ENCODE measurements at regions not wholly inside any gene's neighbourhood (a gene's known extent, or its start where the extent isn't known, plus 50 kb on each side); places are given as distances from the start of the nearest gene placed in this dataset.

DNA sequence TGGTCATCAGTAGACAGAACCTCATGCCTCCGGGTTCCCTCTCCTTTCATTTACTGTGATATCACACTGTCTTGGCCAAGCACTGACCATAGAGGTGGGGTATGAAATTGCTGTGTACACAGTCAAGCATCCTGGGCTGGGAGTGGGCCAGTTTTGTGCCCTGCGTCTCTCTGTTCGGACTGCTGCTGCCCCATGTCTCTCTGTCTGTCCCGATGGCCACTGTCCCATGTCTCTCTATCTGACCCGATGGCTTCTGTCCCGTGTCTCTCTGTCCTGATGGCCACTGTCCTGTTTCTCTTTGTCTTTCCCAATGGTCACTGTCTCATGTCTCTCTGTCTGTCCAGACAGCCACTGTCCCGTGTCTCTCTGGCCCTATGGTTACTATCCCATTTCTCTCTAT is 164.9 kb downstream of the ARL4C start:
- no peaks in the 10 kb centered on the region for H3K36me3 ChIP-seq (ENCODE audit: insufficient read depth, low read length)
- H3K4me3 ChIP-seq (ENCODE audit: low read depth, low read length, poor library complexity, severe bottlenecking), result no peak overlapping the region
- TF ChIP-seq, protein P1, sequence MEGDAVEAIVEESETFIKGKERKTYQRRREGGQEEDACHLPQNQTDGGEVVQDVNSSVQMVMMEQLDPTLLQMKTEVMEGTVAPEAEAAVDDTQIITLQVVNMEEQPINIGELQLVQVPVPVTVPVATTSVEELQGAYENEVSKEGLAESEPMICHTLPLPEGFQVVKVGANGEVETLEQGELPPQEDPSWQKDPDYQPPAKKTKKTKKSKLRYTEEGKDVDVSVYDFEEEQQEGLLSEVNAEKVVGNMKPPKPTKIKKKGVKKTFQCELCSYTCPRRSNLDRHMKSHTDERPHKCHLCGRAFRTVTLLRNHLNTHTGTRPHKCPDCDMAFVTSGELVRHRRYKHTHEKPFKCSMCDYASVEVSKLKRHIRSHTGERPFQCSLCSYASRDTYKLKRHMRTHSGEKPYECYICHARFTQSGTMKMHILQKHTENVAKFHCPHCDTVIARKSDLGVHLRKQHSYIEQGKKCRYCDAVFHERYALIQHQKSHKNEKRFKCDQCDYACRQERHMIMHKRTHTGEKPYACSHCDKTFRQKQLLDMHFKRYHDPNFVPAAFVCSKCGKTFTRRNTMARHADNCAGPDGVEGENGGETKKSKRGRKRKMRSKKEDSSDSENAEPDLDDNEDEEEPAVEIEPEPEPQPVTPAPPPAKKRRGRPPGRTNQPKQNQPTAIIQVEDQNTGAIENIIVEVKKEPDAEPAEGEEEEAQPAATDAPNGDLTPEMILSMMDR (IDR thresholded peaks at IDR 0.05; ENCODE audit: low read length), result no peak
- TF ChIP-seq EZH2 (IDR thresholded peaks at IDR 0.05; ENCODE audit: borderline replicate concordance, low read length), result no peak
- no peaks in the 10 kb centered on the region for H3K9me2 ChIP-seq (ENCODE audit: low read depth, low read length)
- no peaks in the 10 kb centered on the region for H4K20me1 ChIP-seq (ENCODE audit: insufficient read depth, low read length)
- no peaks in the 10 kb centered on the region for H3F3A ChIP-seq (ENCODE audit: insufficient read depth, low read length)
- H3K4me1 ChIP-seq (ENCODE audit: insufficient read depth, low read length, severe bottlenecking), result no peaks in the 10 kb centered on the region
- no peak overlapping the region for H2AFZ ChIP-seq (ENCODE audit: low read length)
- no peaks in the 10 kb centered on the region for H3K79me2 ChIP-seq (ENCODE audit: insufficient read depth, low read length)
- H3K4me2 ChIP-seq (ENCODE audit: low read length), result no peak overlapping the region
- H3K9ac ChIP-seq (ENCODE audit: low read length), result no peak overlapping the region
- no peaks in the 10 kb centered on the region for H3K27me3 ChIP-seq (ENCODE audit: insufficient read depth, low read length)
- H3K27ac ChIP-seq (ENCODE audit: low read depth, low read length, poor library complexity, severe bottlenecking), result no peak overlapping the region
- no peaks in the 10 kb centered on the region for H3K9me3 ChIP-seq (ENCODE audit: low read length)

DNA sequence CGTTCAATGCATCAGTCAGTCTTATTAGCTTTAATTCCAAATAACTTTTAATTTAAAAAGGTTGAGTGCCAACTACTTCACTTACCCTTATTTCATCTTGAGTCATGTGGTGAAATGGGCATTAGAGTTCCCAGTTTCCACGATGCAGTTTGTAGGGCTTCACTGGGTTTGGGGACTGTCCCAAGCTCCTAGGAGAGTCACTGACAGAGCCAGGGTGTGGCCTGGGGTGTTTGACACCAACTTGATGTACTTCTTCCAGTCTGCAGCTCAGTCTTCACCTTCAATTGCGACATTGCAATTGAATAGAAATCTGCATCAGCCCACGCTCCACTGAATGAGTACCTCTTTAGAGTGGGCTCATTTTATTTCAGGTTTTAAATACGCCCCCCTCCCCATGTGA is 165.3 kb downstream of the ARL4C start:
- no peaks in the 10 kb centered on the region for H3K4me1 ChIP-seq (ENCODE audit: insufficient read depth, low read length, severe bottlenecking)
- no peak overlapping the region for H2AFZ ChIP-seq (ENCODE audit: low read length)
- no peaks in the 10 kb centered on the region for H3K27me3 ChIP-seq (ENCODE audit: insufficient read depth, low read length)
- H3K4me2 ChIP-seq (ENCODE audit: low read length), result no peak overlapping the region
- no peak overlapping the region for H3K27ac ChIP-seq (ENCODE audit: low read depth, low read length, poor library complexity, severe bottlenecking)
- no peaks in the 10 kb centered on the region for H3K9me2 ChIP-seq (ENCODE audit: low read depth, low read length)
- H3F3A ChIP-seq (ENCODE audit: insufficient read depth, low read length), result no peaks in the 10 kb centered on the region
- H3K79me2 ChIP-seq (ENCODE audit: insufficient read depth, low read length), result no peaks in the 10 kb centered on the region
- H3K36me3 ChIP-seq (ENCODE audit: insufficient read depth, low read length), result no peaks in the 10 kb centered on the region
- no peaks in the 10 kb centered on the region for H4K20me1 ChIP-seq (ENCODE audit: insufficient read depth, low read length)
- H3K4me3 ChIP-seq (ENCODE audit: low read depth, low read length, poor library complexity, severe bottlenecking), result no peak overlapping the region
- no peak overlapping the region for H3K9ac ChIP-seq (ENCODE audit: low read length)
- TF ChIP-seq, protein P1 (IDR thresholded peaks at IDR 0.05; ENCODE audit: low read length), result no peak
- TF ChIP-seq EZH2 (IDR thresholded peaks at IDR 0.05; ENCODE audit: borderline replicate concordance, low read length), result no peak
- H3K9me3 ChIP-seq (ENCODE audit: low read length), result no peaks in the 10 kb centered on the region

DNA sequence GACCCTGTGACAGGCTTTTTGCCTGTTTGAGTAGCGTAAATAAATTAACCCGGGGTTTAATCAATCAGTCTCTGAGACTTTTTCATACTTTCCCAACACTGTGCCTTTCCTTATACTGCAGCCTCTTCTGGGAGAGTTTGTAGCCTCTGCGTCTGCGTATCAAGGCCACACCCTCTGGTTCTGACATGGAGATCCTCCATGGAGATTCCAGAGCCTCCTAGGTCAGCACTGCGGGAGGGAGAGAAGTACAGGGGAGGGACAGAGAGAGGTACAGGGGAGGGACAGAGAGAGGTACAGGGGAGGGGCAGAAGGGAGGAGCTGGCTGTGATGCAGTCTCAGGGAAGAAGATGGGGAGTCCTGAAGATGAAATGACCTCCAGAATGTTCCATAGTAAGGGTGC is 166.0 kb downstream of the ARL4C start:
- H3K9me3 ChIP-seq (ENCODE audit: low read length), result no peaks in the 10 kb centered on the region
- no peaks in the 10 kb centered on the region for H3K9me2 ChIP-seq (ENCODE audit: low read depth, low read length)
- H3K27me3 ChIP-seq (ENCODE audit: insufficient read depth, low read length), result no peaks in the 10 kb centered on the region
- no peak overlapping the region for H3K4me2 ChIP-seq (ENCODE audit: low read length)
- H3K4me1 ChIP-seq (ENCODE audit: insufficient read depth, low read length, severe bottlenecking), result no peaks in the 10 kb centered on the region
- no peaks in the 10 kb centered on the region for H3F3A ChIP-seq (ENCODE audit: insufficient read depth, low read length)
- no peaks in the 10 kb centered on the region for H3K36me3 ChIP-seq (ENCODE audit: insufficient read depth, low read length)
- no peak overlapping the region for H2AFZ ChIP-seq (ENCODE audit: low read length)
- no peaks in the 10 kb centered on the region for H3K79me2 ChIP-seq (ENCODE audit: insufficient read depth, low read length)
- H3K9ac ChIP-seq (ENCODE audit: low read length), result no peak overlapping the region
- H3K27ac ChIP-seq (ENCODE audit: low read depth, low read length, poor library complexity, severe bottlenecking), result no peak overlapping the region
- H4K20me1 ChIP-seq (ENCODE audit: insufficient read depth, low read length), result no peaks in the 10 kb centered on the region
- TF ChIP-seq EZH2 (IDR thresholded peaks at IDR 0.05; ENCODE audit: borderline replicate concordance, low read length), result no peak
- TF ChIP-seq, protein P1 (IDR thresholded peaks at IDR 0.05; ENCODE audit: low read length), result no peak
- no peak overlapping the region for H3K4me3 ChIP-seq (ENCODE audit: low read depth, low read length, poor library complexity, severe bottlenecking)
